GM12872 (cell line): ENCODE measurements at regions not wholly inside any gene's neighbourhood (a gene's known extent, or its start where the extent isn't known, plus 50 kb on each side); places are given as distances from the start of the nearest gene placed in this dataset.

Experiments
- TF ChIP-seq, protein P1 (sequence below): IDR thresholded peaks from 3 replicates; pipeline ENCODE4 v1.5.1; 2011; ENCODE audit warnings: low read depth, mild to moderate bottlenecking, low read length, moderate library complexity; ENCODE audit not compliant: insufficient read depth

DNA sequence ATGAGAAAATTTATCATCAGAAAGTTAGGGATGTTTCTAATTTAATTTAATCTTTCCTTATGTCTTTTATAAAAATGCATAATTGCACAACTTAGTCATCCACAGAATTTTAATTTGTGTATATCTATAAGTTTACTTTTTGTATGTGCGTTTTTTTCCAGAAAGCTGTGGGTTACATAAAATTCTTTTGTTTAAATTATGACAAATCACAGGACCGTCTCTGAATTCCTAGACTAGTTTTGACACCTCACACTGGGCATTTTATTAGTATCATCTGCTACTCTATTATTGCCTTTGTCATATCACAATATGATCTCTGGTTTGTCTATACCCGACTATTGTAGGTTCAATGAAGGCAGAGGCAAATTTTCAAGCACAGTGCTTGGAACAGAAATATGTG, 482.4 kb upstream of the SEMA3D start:
- TF ChIP-seq, protein P1, sequence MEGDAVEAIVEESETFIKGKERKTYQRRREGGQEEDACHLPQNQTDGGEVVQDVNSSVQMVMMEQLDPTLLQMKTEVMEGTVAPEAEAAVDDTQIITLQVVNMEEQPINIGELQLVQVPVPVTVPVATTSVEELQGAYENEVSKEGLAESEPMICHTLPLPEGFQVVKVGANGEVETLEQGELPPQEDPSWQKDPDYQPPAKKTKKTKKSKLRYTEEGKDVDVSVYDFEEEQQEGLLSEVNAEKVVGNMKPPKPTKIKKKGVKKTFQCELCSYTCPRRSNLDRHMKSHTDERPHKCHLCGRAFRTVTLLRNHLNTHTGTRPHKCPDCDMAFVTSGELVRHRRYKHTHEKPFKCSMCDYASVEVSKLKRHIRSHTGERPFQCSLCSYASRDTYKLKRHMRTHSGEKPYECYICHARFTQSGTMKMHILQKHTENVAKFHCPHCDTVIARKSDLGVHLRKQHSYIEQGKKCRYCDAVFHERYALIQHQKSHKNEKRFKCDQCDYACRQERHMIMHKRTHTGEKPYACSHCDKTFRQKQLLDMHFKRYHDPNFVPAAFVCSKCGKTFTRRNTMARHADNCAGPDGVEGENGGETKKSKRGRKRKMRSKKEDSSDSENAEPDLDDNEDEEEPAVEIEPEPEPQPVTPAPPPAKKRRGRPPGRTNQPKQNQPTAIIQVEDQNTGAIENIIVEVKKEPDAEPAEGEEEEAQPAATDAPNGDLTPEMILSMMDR: no peak

- TF ChIP-seq, protein P1: no peak
These were observed 477.5 kb upstream of the SEMA3D start for GRCh38 chr7:85664341-85664740.

DNA sequence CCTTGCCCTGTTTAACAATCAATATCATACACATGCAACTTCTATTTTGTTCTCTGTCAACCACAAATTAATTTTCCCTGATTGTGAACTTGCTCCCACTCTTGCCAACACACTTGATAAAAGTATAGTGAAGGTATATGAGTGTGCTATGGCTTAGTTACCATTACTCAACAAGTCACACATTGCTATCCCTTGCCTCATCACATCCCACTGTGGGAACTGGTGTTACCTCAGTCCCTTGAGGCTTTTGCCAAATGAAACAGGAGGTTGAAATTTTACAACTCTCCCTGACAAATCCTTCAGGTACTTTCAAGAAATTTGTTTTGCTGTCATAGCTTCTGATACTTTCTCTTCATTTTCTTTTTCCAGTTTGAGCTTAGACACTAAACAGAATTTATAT, 472.5 kb upstream of the SEMA3D start:
- TF ChIP-seq, protein P1: no peak

- TF ChIP-seq, protein P1: no peak
These were observed 468.4 kb upstream of the SEMA3D start for GRCh38 chr7:85655252-85655651.

DNA sequence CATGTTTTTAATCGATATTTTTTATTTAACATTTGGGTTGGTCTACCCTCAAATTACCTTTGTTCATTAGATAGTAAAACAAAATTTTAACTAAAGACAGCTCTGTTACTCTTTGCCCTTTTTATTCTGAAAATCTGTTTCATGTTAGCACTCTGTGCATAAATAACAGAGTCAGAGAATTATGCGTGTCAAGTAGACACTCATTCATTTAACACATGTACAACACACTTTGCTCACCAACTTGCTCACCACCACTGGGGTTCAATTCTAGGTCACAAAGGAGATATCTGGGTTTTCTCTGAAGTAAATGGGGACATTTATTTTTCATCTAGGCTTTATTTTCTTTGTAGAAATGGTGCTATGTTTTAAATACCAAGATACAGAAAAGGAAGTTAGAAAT, 457.4 kb upstream of the SEMA3D start:
- TF ChIP-seq, protein P1: no peak

DNA sequence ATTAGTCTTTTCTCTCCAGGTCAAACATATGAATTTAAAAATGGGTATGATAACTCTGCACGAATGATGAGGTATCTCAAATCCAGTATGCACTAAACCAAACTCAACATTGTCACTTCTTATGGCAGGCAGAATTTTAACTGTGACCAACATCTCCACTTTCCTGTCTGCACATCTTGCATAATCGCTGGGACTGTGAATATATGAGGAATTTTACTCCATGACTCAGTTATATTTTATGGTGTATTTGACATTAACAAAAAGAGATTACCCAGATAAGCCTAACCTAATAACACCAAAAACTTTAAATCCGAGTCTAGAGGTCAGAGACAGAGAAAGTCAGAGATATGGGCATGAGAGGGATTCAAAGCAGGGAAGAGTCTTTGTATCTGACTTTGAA, 454.5 kb upstream of the SEMA3D start:
- TF ChIP-seq, protein P1: no peak

DNA sequence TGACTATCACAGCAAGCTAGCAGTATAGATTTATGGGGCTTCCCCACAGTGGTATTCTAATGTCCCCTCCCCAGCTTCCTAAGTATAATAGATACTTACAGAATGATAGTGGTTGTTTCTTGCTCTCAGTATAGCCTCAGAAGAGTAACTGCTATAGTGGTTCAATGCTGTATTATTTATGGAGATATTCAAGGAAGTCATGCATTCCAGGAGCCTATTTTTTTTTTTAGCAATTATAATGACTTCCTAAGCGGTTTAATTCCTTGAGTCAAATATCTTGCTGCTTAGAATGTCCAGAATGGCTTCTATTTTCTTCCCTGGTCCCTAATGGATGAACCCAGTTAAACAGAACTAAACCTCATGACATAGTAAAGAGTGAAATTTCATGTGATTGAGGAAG, 451.5 kb upstream of the SEMA3D start:
- TF ChIP-seq, protein P1: no peak

GRCh38 chr7:85634951-85635350, 448.1 kb upstream of the SEMA3D start:
- TF ChIP-seq, protein P1: no peak
